Uterus (tissue), 2 donors: ENCODE measurements at regions not wholly inside any gene's neighbourhood (a gene's known extent, or its start where the extent isn't known, plus 50 kb on each side); places are given as distances from the start of the nearest gene placed in this dataset.

Experiments used
- CTCF ChIP-seq, 4 experiments: fragments of 200-600 bp in 2 of 4; fragments of 450-650 bp in 2 of 4; sonication (generic) in 2 of 4; IDR thresholded peaks; one replicate each; pipeline ENCODE4 v1.5.1; 2016 to 2019; ENCODE audit warnings: antibody characterized with exemption in 4 of 4, mild to moderate bottlenecking in 2 of 4, moderate library complexity in 1 of 4
- POLR2A ChIP-seq, 2 donors: fragments of 450-650 bp; IDR thresholded peaks; one replicate each; pipeline ENCODE4 v1.6.1; 2016; ENCODE audit warnings: antibody characterized with exemption in 2 of 2, mild to moderate bottlenecking in 1 of 2, moderate library complexity in 1 of 2

GRCh38 chr5:156043351-156043750, 283.6 kb upstream of the SGCD start:
- TF ChIP-seq CTCF (IDR thresholded peaks at IDR 0.05) (no peak), POLR2A (IDR thresholded peaks at IDR 0.05) (no peak)
